SU-DHL-6 (cell line): ENCODE measurements at regions not wholly inside any gene's neighbourhood (a gene's known extent, or its start where the extent isn't known, plus 50 kb on each side); places are given as distances from the start of the nearest gene placed in this dataset.

Source experiments
- H2AFZ ChIP-seq: fragments of 200-600 bp; sonication (generic); 2 replicates; pipeline ENCODE4 v1.6.1; 2014; ENCODE audit warnings: low read depth, mild to moderate bottlenecking, moderate library complexity, mixed read lengths, antibody characterized with exemption, low read length; ENCODE audit not compliant: severe bottlenecking
- H3F3A ChIP-seq: fragments of 200-600 bp; shearing (Covaris generic); 2 replicates; pipeline ENCODE4 v1.6.0; 2016; ENCODE audit warnings: antibody characterized with exemption, mild to moderate bottlenecking; ENCODE audit not compliant: insufficient read depth
- H3K27ac ChIP-seq: fragments of 200-600 bp; sonication (generic); 2 replicates; pipeline ENCODE4 v1.5.1; 2016; ENCODE audit warnings: low read depth, mild to moderate bottlenecking, low read length, moderate library complexity, mixed read lengths
- H3K27me3 ChIP-seq: fragments of 200-600 bp; sonication (generic), shearing (Covaris generic); 2 replicates; pipeline ENCODE4 v1.6.0; 2014; ENCODE audit warnings: mild to moderate bottlenecking, low read length
- H3K36me3 ChIP-seq: fragments of 200-600 bp; sonication (generic); 2 replicates; pipeline ENCODE4 v1.6.1; 2014; ENCODE audit warnings: mild to moderate bottlenecking, low read length, mixed read lengths
- H3K4me2 ChIP-seq: fragments of 300-600, 200-600 bp; shearing (Covaris generic), sonication (generic); 2 replicates; pipeline ENCODE4 v1.6.0; 2014; ENCODE audit warnings: low read length, low read depth, mild to moderate bottlenecking; ENCODE audit not compliant: poor library complexity, severe bottlenecking
- H3K4me3 ChIP-seq: fragments of 200-600 bp; sonication (generic); 2 replicates; pipeline ENCODE4 v1.5.1; 2014; ENCODE audit warnings: antibody characterized with exemption, low read length, mild to moderate bottlenecking, mixed read lengths; ENCODE audit not compliant: insufficient read depth, poor library complexity, severe bottlenecking
- H3K79me2 ChIP-seq: fragments of 200-600 bp; sonication (generic); 2 replicates; pipeline ENCODE4 v1.6.1; 2014; ENCODE audit warnings: mild to moderate bottlenecking, low read length, moderate library complexity; ENCODE audit not compliant: insufficient read depth
- H3K9ac ChIP-seq: fragments of 200-600 bp; sonication (generic); 2 replicates; pipeline ENCODE4 v1.7.0; 2014; ENCODE audit warnings: mild to moderate bottlenecking, low read length
- H3K9me2 ChIP-seq: fragments of 200-600 bp; sonication (generic); replicated peaks from 2 replicates; pipeline ENCODE4 v1.6.1; 2014; ENCODE audit warnings: low read length; ENCODE audit not compliant: insufficient read depth
- H3K9me3 ChIP-seq: fragments of 200-600 bp; sonication (generic); 2 replicates; pipeline ENCODE4 v1.6.1; 2014; ENCODE audit warnings: low read length, mixed read lengths; ENCODE audit not compliant: insufficient read depth
- H4K20me1 ChIP-seq: fragments of 200-600 bp; sonication (generic); 2 replicates; pipeline ENCODE4 v1.6.1; 2014; ENCODE audit warnings: low read depth, mild to moderate bottlenecking, antibody characterized with exemption, low read length, moderate library complexity, mixed read lengths
- CTCF ChIP-seq: fragments of 200-600 bp; sonication (generic); IDR thresholded peaks from one replicate; pipeline ENCODE4 v1.5.1; 2017; ENCODE audit warnings: antibody characterized with exemption, mild to moderate bottlenecking, low read length, moderate library complexity; ENCODE audit not compliant: insufficient read depth, poor library complexity, severe bottlenecking
- EZH2phosphoT487 ChIP-seq: fragments of 200-600 bp; sonication (generic), shearing (Covaris generic); conservative IDR thresholded peaks from 2 replicates; pipeline ENCODE4 v1.6.1; 2018; ENCODE audit warnings: mild to moderate bottlenecking, antibody characterized with exemption, low read length, moderate library complexity, mixed read lengths

DNA sequence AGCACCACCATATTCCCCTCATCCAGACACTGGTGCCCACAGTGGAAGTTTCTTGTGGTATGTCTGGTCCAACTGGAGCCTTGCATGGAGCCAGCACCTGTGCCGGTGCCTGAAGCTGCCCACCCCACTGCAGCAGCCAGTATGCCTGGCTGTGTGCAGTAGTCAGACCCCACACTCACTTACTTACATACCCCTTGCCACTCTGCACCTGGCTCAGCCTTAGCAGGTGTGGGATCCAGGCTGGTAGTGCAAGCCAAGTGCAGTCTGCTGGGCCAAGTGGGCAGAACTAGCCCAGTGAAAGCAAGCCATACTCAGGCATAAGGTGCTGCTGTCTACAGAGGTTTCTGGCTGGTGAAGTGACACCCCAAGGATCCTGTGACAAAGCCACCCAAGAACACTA is 871.4 kb upstream of the C9orf72 start:
- no peak overlapping the region for H3K4me2 ChIP-seq
- H2AFZ ChIP-seq, result no peak overlapping the region
- H3K27me3 ChIP-seq, result no peaks in the 10 kb centered on the region
- no peaks in the 10 kb centered on the region; the same call in 1 of the 2 replicates for H3K9me2 ChIP-seq
- peaks cover 23% of the 10 kb centered on the region; the same call in 1 of the 2 replicates for H3K9me3 ChIP-seq
- no peaks in the 10 kb centered on the region for H3F3A ChIP-seq
- H3K9ac ChIP-seq, result no peak overlapping the region
- no peak overlapping the region for H3K4me3 ChIP-seq
- H3K36me3 ChIP-seq, result no peaks in the 10 kb centered on the region
- no peak for TF ChIP-seq EZH2phosphoT487
- TF ChIP-seq CTCF, result no peak
- H3K79me2 ChIP-seq, result no peaks in the 10 kb centered on the region
- H4K20me1 ChIP-seq, result no peaks in the 10 kb centered on the region
- H3K27ac ChIP-seq, result no peak overlapping the region

- TF ChIP-seq CTCF (no peak), EZH2phosphoT487 (no peak)
- Histone ChIP-seq H3K27me3 (no peaks in the 10 kb centered on the region), H3K4me3 (no peak overlapping the region)
Measured at GRCh38 chr9:28445211-28445610, 871.9 kb upstream of the C9orf72 start.

DNA sequence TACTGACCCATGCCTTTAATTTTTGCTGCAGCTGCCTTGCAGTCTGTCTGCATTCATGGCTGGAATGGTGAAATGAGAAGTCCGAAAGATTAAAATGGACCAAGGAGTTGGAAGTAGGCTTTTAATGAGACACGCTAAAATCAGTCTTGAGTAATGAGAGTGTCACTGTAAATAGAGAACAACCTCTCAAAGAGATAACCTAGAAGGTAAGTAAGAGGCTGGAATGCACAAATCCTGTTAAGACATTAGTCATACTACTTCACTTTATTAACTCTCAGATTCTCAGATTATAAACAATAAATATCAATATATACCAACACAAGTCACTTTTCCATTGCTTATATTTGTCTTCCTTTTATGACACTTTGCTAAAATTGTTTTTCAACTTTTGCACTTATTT is 880.6 kb upstream of the C9orf72 start:
- Histone ChIP-seq H4K20me1 (no peaks in the 10 kb centered on the region), H3K9me3 (no peaks in the 10 kb centered on the region), H3K4me2 (no peak overlapping the region), H3K9ac (no peak overlapping the region), H2AFZ (no peak overlapping the region), H3K36me3 (no peaks in the 10 kb centered on the region), H3F3A (no peaks in the 10 kb centered on the region), H3K27ac (no peak overlapping the region), H3K9me2 (no peaks in the 10 kb centered on the region), H3K27me3 (no peaks in the 10 kb centered on the region), H3K79me2 (no peaks in the 10 kb centered on the region), H3K4me3 (no peak overlapping the region)
- TF ChIP-seq CTCF, result no peak
- no peak for TF ChIP-seq EZH2phosphoT487

More at GRCh38 chr9:28445211-28445610, 871.9 kb upstream of the C9orf72 start:
- H3K79me2 ChIP-seq, result no peaks in the 10 kb centered on the region
- no peaks in the 10 kb centered on the region for H3F3A ChIP-seq
- no peaks in the 10 kb centered on the region for H3K36me3 ChIP-seq
- H2AFZ ChIP-seq, result no peak overlapping the region
- H3K9ac ChIP-seq, result no peak overlapping the region
- peaks cover 23% of the 10 kb centered on the region; the same call in 1 of the 2 replicates for H3K9me3 ChIP-seq
- no peak overlapping the region for H3K27ac ChIP-seq
- H4K20me1 ChIP-seq, result no peaks in the 10 kb centered on the region
- no peak overlapping the region for H3K4me2 ChIP-seq
- H3K9me2 ChIP-seq, result no peaks in the 10 kb centered on the region; the same call in 1 of the 2 replicates
